GM12892 (cell line): ENCODE measurements at regions not wholly inside any gene's neighbourhood (a gene's known extent, or its start where the extent isn't known, plus 50 kb on each side); places are given as distances from the start of the nearest gene placed in this dataset.

Experiments used
- POLR2A ChIP-seq: IDR thresholded peaks from 2 replicates; pipeline ENCODE4 v1.6.1; 2011; ENCODE audit warnings: low read depth, low read length, control low read depth
- POLR2AphosphoS5 ChIP-seq: IDR thresholded peaks from 2 replicates; pipeline ENCODE4 v1.6.1; 2011; ENCODE audit warnings: low read depth, low read length, control low read depth
- TAF1 ChIP-seq: IDR thresholded peaks from 2 replicates; pipeline ENCODE4 v1.6.1; 2011; ENCODE audit warnings: low read depth, mild to moderate bottlenecking, control low read depth, low read length, borderline replicate concordance

DNA sequence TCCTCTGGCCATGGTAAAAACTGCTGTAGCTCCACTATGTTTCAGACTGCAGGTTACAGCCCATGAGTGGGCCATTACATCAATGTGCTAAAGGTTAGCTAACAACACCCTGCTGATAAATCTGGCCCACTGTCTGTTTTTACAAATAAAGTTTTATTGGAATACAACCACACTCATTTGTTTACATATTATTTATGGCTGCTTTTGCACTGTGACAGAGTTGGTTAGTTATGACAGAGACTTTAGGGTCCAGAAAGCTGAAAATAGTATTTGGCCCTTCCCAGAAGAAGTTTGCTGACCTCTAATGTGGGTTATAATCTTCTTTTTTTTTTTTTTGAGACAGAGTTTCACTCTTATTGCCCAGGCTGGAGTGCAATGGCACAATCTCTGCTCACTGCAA lies 134.2 kb upstream of the PWP1 start:
- TF ChIP-seq POLR2AphosphoS5, result no peak
- TF ChIP-seq TAF1, result no peak
- no peak for TF ChIP-seq POLR2A
